Iris pigment epithelial cell (primary cell): ENCODE measurements at regions not wholly inside any gene's neighbourhood (a gene's known extent, or its start where the extent isn't known, plus 50 kb on each side); places are given as distances from the start of the nearest gene placed in this dataset.
A peak's percentile ranks its signal among the peaks of the same experiment; 100 is the strongest.

ENCODE experiments used
- DNase-seq: peaks from one replicate; pipeline ENCODE4 v3.0.0-alpha.2; 2011; ENCODE audit warnings: low read depth

GRCh38 chr17:17417718-17418181, 59.0 kb upstream of the MED9 start:
- no peak for DNase-seq

DNA sequence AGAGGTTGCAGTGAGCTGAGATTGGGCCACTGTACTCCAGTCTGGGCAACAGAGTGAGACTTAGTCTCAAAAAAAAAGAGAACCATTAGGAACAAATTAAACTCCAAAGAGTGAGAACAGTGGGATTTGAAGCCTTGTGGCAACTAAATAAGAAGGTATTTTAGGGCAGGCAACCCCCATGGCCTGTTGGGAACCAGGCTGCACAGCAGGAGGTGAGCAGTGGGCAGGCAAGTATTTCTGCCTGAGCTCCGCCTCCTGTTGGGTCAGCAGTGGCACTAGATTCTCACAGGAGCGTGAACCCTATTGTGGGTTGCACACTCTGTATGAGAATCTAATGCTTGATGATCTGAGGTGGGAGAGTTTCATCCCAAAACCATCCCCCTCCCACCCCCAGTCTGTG, 57.6 kb upstream of the MED9 start:
- DNase-seq = no peak

DNA sequence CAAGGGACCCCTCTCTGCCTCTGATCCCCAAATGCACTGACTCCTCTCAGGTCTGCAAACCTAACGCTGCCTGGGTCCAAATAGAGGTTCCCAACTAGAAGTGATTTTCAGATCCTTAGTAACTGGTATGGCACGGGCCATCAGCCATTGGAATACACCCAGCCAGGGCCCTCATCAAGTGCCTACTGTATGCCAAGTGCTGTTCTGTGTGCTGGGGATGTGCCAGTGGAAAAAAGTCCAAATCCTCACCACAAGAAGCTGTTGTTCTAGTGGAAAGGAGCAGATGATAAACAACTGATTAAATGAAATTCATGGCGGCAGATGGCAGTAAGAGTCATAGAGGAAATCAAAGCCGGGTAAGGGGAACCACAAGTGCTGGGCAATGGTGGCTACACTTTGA, 57.2 kb upstream of the MED9 start:
- no peak for DNase-seq

DNA sequence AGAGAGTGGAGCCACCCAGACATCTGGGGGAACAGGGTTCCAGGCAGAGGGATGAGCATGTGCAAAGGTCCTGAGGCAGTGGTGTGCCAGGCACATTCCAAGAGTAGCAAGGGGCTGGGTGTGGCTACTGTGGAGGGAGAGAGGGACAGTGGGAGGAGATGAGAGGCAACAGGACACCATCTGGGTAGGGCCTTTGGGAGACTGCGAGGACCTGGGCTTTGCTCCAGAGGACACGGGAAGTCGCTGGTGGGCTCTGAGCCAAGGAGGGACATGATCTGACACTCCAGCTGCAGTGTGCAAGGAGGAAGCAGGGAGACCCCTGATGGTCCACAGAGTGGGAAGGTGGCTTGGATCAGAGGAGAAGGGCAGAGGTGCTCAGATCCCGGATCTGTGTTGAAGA, 56.7 kb upstream of the MED9 start:
- no peak for DNase-seq

DNA sequence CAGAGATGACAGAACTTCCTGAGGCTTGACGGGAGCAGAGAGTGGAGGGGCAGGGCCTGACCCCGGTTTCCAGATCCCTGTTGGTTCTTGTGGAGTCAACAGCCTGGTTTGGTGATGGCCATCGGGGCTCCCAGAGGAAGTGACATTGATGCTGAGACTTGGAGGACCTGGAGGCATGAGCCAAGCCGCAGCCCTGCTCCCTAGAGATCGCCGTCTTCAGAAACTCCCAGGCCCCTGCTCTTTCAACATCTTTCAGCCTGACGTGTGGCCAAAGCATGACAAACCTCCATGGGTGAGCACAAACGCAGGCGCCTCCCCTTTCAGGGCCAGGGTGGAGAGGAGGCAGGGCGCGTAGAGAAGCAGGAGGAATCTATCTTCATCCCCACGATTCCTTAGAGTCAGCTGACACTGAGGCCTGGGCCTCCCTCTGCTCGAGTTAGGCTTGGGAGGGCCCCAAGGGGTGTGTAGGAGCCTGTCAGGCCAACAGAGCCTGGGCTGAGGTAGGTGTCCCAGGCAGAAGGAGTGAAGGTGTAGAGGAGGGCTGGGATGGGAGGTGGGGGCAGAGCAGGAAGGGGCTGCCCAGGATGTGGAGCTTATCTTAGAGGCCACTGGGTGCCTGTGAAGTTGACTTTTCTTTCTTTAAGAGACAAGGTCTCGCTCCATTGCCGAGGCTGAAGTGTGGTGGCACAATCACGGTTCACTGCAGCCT, 56.1 kb upstream of the MED9 start:
- DNase-seq = peak; percentile 36

- no peak for DNase-seq
These were observed 55.2 kb upstream of the MED9 start for GRCh38 chr17:17421346-17422216.

GRCh38 chr17:17422217-17422610, 54.6 kb upstream of the MED9 start:
- DNase-seq = no peak

DNA sequence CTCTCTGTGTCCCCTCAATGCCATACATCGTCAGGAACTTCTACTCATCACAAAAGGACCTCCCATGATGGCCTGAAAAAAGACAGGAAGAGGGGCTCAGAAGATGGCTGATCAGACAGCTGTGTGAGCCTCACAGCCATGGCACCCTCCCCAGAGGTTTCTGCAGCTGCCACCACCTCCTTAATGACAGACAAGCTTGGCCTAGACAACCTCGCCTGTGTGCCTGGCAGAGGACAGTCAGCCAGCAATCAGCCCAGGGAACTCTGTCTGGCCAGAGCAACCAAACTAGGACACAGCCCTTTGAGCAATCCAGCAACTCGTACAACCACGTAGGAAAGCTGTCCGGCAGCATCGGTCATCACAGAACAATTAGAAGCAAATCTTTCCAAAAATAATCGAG, 54.2 kb upstream of the MED9 start:
- DNase-seq = no peak

DNA sequence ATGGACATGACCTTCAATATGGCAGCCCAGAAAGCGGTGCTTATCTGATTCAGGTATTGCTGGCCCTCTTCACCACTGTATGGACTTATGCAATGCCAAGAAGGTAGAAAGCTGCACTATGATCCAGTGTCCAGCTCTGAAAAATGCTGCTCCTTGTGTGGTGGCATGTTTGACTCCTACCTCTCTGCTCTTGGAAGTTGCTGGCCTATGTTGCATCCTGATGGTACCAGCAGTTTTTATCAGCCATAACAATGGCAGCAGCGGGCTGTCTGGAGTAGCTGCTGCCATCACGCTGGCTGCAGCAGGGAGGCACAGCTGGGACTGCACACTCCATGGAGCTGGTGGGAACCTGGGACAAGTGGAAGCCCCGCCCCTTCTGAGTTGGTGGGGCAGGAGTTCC, 53.1 kb upstream of the MED9 start:
- DNase-seq = no peak

DNA sequence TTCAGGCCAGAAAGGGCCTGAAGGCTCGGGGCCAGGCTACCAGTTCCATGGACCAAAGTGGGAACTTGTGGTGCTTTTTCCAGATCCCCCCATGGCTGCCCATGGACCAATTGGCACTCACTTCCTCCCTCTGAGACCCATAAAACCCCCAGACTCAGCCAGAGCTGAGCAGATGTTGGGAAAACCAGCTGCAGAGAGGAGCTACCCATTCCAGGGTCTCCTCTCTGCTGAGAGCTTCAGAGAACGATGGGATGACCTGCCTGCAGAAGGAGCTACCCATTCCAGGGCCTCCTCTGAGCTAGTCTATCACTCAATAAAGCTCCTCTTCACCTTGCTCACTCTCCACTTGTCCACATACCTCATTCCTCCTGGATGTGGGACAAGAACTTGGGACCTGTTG, 52.2 kb upstream of the MED9 start:
- no peak for DNase-seq

DNA sequence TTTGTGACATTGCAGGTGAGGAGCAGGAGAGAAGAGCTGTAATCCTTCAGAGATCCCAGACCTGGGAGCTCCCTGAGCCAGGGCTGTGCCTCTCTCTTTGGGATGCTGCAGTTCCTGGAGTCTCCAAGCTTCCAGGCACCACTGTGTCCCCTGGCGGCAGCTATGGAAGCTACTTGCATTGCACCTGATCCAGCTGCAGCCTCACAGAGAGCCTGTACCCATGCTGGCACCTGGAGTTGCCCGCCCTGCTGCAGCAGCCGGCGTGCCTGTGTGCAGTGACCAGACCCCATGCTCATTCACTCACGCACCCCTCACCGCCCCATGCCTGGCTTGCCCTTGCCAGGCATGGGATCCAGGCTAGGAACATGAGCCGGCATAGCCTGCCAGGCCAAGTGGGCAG, 51.8 kb upstream of the MED9 start:
- DNase-seq = no peak

GRCh38 chr17:17425591-17425990, 51.2 kb upstream of the MED9 start:
- no peak for DNase-seq

DNA sequence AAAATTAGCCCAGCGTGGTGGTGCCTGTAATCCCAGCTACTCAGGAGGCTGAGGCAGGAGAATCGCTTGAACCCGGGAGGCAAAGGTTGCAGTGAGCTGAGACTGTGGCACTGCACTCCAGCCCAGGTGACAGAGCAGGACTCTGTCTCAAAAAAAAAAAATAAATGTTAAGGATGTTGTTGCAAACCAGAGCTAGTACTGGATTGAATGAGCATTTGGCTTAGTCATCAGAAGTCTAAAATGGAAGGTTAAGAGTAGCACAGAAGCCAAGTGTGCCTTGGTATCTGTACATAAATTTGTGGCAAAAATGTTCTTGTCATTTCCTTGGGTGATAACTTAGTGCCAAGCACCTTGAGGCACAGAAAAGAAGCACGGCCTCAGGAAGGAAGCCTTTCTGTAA, 50.6 kb upstream of the MED9 start:
- no peak for DNase-seq
